Panc1 (cell line): ENCODE measurements at regions not wholly inside any gene's neighbourhood (a gene's known extent, or its start where the extent isn't known, plus 50 kb on each side); places are given as distances from the start of the nearest gene placed in this dataset.

ENCODE experiments used
- ATAC-seq: fragments of 200-7000 bp; cut with Tn5 transposase; 2 replicates; pipeline ENCODE4 v1.9.1; 2020; ENCODE audit warnings: mild to moderate bottlenecking, moderate library complexity
- BruUV-seq: library from RNA; stranded (reverse); fragments of 400-500 nt; replicated peaks from 2 replicates; lab custom pipeline; 2021; lab: Mats Ljungman, UMichigan
- CTCF ChIA-PET: fragments of 300-600 bp; sonication (Branson Sonifier 250); formaldehyde crosslinking; loops from one replicate; lab custom pipeline; 2022; ENCODE audit warnings: antibody characterized with exemption; lab: Charles Lee
- POLR2A ChIA-PET: fragments of 300-600 bp; sonication (Branson Sonifier 250); formaldehyde crosslinking; loops from one replicate; lab custom pipeline; 2022; ENCODE audit warnings: antibody characterized with exemption; lab: Charles Lee
- DNase-seq: peaks from one replicate; pipeline ENCODE4 v3.0.0-alpha.2; 2010; ENCODE audit warnings: low read depth, low spot score
- H3K27ac ChIP-seq: 2 replicates; pipeline ENCODE4 v1.5.1; 2011; ENCODE audit warnings: mild to moderate bottlenecking, low read length, inconsistent platforms
- H3K27me3 ChIP-seq: fragments of 200-500 bp; sonication (Bioruptor generic); 2 replicates; pipeline ENCODE4 v1.6.0; 2014; ENCODE audit warnings: low read length, inconsistent platforms; ENCODE audit not compliant: control insufficient read depth, insufficient read depth
- H3K36me3 ChIP-seq: fragments of 200-500 bp; sonication (Bioruptor generic); 2 replicates; pipeline ENCODE4 v1.5.1; 2014; ENCODE audit warnings: inconsistent platforms, mild to moderate bottlenecking, low read length, moderate library complexity; ENCODE audit not compliant: control insufficient read depth, insufficient read depth
- H3K4me1 ChIP-seq: 2 replicates; pipeline ENCODE4 v1.5.1; 2011; ENCODE audit warnings: inconsistent platforms, mild to moderate bottlenecking, low read length, moderate library complexity; ENCODE audit not compliant: control insufficient read depth, insufficient read depth
- H3K4me3 ChIP-seq, 2 experiments: 2 replicates each; pipeline ENCODE4 v1.5.1; 2011 to 2012; ENCODE audit warnings: low read depth in 2 of 2, low read length in 2 of 2, mild to moderate bottlenecking in 2 of 2, inconsistent platforms in 1 of 2, moderate library complexity in 1 of 2
- H3K9me3 ChIP-seq: fragments of 200-500 bp; sonication (Bioruptor generic); 2 replicates; pipeline ENCODE4 v1.5.1; 2014; ENCODE audit warnings: low read depth, mild to moderate bottlenecking, inconsistent platforms, low read length, moderate library complexity; ENCODE audit not compliant: control insufficient read depth, insufficient read depth
- CTCF ChIP-seq: fragments of 450-650 bp; IDR thresholded peaks from 2 replicates; pipeline ENCODE4 v1.5.1; 2017; ENCODE audit warnings: mild to moderate bottlenecking
- POLR2AphosphoS5 ChIP-seq: IDR thresholded peaks from 2 replicates; pipeline ENCODE4 v1.6.1; 2012; ENCODE audit warnings: mild to moderate bottlenecking, low read depth, low read length, moderate library complexity
- REST ChIP-seq, 2 experiments: IDR thresholded peaks; 2 replicates each; pipeline ENCODE4 v1.6.1; 2011 to 2012; ENCODE audit warnings: low read depth in 2 of 2, control low read depth in 1 of 2, low read length in 1 of 2, mild to moderate bottlenecking in 1 of 2, moderate library complexity in 1 of 2; ENCODE audit not compliant: insufficient read depth in 1 of 2
- SIN3A ChIP-seq: IDR thresholded peaks from 2 replicates; pipeline ENCODE4 v1.6.1; 2012; ENCODE audit warnings: low read depth, mild to moderate bottlenecking, low read length, moderate library complexity, borderline replicate concordance; ENCODE audit not compliant: insufficient read depth
- TCF7L2 ChIP-seq: IDR thresholded peaks from 2 replicates; pipeline ENCODE4 v1.6.1; 2011; ENCODE audit warnings: mild to moderate bottlenecking, low read depth, low read length, inconsistent platforms
- in situ Hi-C: cut with HindIII; loops from 2 replicates; pipeline ENCODE4 v1.10.0; 2016; ENCODE audit warnings: low sequenced_read_pairs, low pct_unique_long_range_greater_than_20kb
- intact Hi-C: fragments of 100-400 bp; cut with micrococcal nuclease; formaldehyde crosslinking; loops from one replicate; pipeline ENCODE4 v1.10.0; 2022; ENCODE audit not compliant: unreplicated experiment

GRCh38 chr7:12905671-12906070, 218.2 kb downstream of the ARL4A start:
- no peaks in the 10 kb centered on the region for H3K4me1 ChIP-seq
- ChIA-PET POLR2A (no interaction called here), CTCF (no interaction called here)
- in situ Hi-C loops = no loop called here
- intact Hi-C loops = no loop called here
- H3K9me3 ChIP-seq = no peaks in the 10 kb centered on the region
- H3K27me3 ChIP-seq = no peaks in the 10 kb centered on the region
- no peaks in the 10 kb centered on the region for H3K36me3 ChIP-seq
- H3K4me3 ChIP-seq = no peak overlapping the region
- BruUV-seq = no TSS peak
- DNase-seq = no peak
- ATAC-seq = no peak
- no peak overlapping the region for H3K27ac ChIP-seq
- no peak for TF ChIP-seq TCF7L2
- TF ChIP-seq REST (IDR thresholded peaks at IDR 0.05; ENCODE audit: insufficient read depth in 1 of 2, low read depth in 2 of 2, low read length in 1 of 2) = no peak
- no peak for TF ChIP-seq SIN3A
- TF ChIP-seq POLR2AphosphoS5 = no peak
- no peak for TF ChIP-seq CTCF

DNA sequence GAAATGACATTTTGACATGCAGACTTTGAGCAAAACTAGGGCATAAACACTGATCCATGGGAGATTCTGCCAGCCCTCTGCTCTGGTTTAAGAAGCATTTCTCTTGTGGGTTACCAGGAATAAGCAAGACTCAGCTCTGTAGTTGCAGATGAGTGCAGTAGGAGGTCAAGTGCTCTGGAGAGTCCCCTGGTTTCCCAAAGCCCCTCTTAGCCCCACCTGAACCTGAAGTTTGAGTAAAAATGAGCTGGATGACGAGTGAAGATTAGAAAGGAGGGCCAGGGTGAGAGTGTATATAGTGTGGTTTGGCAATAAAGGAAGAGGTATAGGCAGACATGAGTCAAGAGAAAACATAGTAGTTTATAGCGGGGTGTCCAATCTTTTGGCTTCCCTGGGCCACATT, 220.3 kb downstream of the ARL4A start:
- CTCF ChIA-PET = no interaction called here
- no TSS peak for BruUV-seq

More for the DNA sequence above, 220.3 kb downstream of the ARL4A start:
- DNase-seq = no peak
- intact Hi-C loops (no loop called here), in situ Hi-C loops (no loop called here)
- H3K27me3 ChIP-seq = no peaks in the 10 kb centered on the region
- POLR2A ChIA-PET = no interaction called here
- no peak for TF ChIP-seq REST (IDR thresholded peaks at IDR 0.05; ENCODE audit: insufficient read depth in 1 of 2, low read depth in 2 of 2, low read length in 1 of 2)
- TF ChIP-seq CTCF = no peak
- no peak for TF ChIP-seq SIN3A
- TF ChIP-seq POLR2AphosphoS5 = no peak
- no peak for TF ChIP-seq TCF7L2
- no peak overlapping the region for H3K4me3 ChIP-seq
- H3K27ac ChIP-seq = no peak overlapping the region
- H3K36me3 ChIP-seq = no peaks in the 10 kb centered on the region
- H3K4me1 ChIP-seq = no peaks in the 10 kb centered on the region
- no peaks in the 10 kb centered on the region for H3K9me3 ChIP-seq
- ATAC-seq = no peak
